GM13976 (cell line): ENCODE measurements at regions not wholly inside any gene's neighbourhood (a gene's known extent, or its start where the extent isn't known, plus 50 kb on each side); places are given as distances from the start of the nearest gene placed in this dataset.
"Not testable (repeated sequence)": the region's sequence is repeated elsewhere in the genome, so short reads cannot be mapped to it uniquely, and the experiment has no call there.

Experiments used
- DNase-seq: peaks from one replicate; pipeline ENCODE4 v3.0.0; 2012; ENCODE audit warnings: low spot score
- CTCF ChIP-seq: IDR thresholded peaks from 2 replicates; pipeline ENCODE4 v1.5.1; 2012; ENCODE audit warnings: borderline replicate concordance, mild to moderate bottlenecking; ENCODE audit not compliant: insufficient read depth; ENCODE audit errors: extremely low read depth, missing control alignments, control extremely low read depth
- in situ Hi-C: fragments of 300-500 bp; cut with MboI; formaldehyde crosslinking; loops from one replicate; pipeline ENCODE4 v1.12.0; 2022; ENCODE audit warnings: low sequenced_read_pairs, mixed read lengths, inconsistent platforms; ENCODE audit not compliant: unreplicated experiment

- in situ Hi-C loops, DNase-seq: not testable (repeated sequence)
Observed at GRCh38 chr5:44756097-44756496, 52.6 kb upstream of the MRPS30 start.

GRCh38 chr5:44747396-44747795 lies 61.4 kb upstream of the MRPS30 start:
- no peak for DNase-seq
- in situ Hi-C loops, result no loop called here

GRCh38 chr5:44740660-44741059 lies 68.1 kb upstream of the MRPS30 start:
- no peak for DNase-seq
- in situ Hi-C loops, result no loop called here
- TF ChIP-seq CTCF, result no peak

More at GRCh38 chr5:44747396-44747795, 61.4 kb upstream of the MRPS30 start:
- no peak for TF ChIP-seq CTCF

- no peak for DNase-seq
- TF ChIP-seq CTCF, result no peak
- in situ Hi-C loops, result no loop called here
Observed at GRCh38 chr5:44729536-44729935, 79.2 kb upstream of the MRPS30 start.

GRCh38 chr5:44727100-44727499 lies 81.6 kb upstream of the MRPS30 start:
- TF ChIP-seq CTCF, result no peak
- no peak for DNase-seq
- in situ Hi-C loops, result no loop called here

- DNase-seq, result no peak
- TF ChIP-seq CTCF, result no peak
- in situ Hi-C loops, result no loop called here
Observed at GRCh38 chr5:44719856-44720255, 88.9 kb upstream of the MRPS30 start.

GRCh38 chr5:44714871-44715561 lies 93.7 kb upstream of the MRPS30 start:
- no peak for DNase-seq
- in situ Hi-C loops, result no loop called here
- TF ChIP-seq CTCF, result no peak
